Thoracic aorta (tissue), 2 donors: ENCODE measurements at regions not wholly inside any gene's neighbourhood (a gene's known extent, or its start where the extent isn't known, plus 50 kb on each side); places are given as distances from the start of the nearest gene placed in this dataset.

Experiments
- ATAC-seq: fragments of 150-250 bp; one replicate; pipeline ENCODE4 v1.8.0; 2017; ENCODE audit warnings: low read depth; ENCODE audit not compliant: insufficient number of reproducible peaks, low FRiP score
- DNase-seq: peaks from one replicate; pipeline ENCODE4 v3.0.0-alpha.2; 2020; ENCODE audit warnings: low spot score
- H3K27ac ChIP-seq, 2 donors: fragments of 200-600 bp; sonication (generic); 1 replicate in 1 of 2; 2 replicates in 1 of 2; pipeline ENCODE4 v1.5.1; 2016; ENCODE audit warnings: mild to moderate bottlenecking in 2 of 2, moderate library complexity in 2 of 2
- H3K27me3 ChIP-seq: fragments of 200-600 bp; sonication (generic); replicated peaks from 2 replicates; pipeline ENCODE4 v1.6.0; 2016; ENCODE audit warnings: mild to moderate bottlenecking; ENCODE audit not compliant: insufficient read depth
- H3K36me3 ChIP-seq: fragments of 200-600 bp; sonication (generic); one replicate; pipeline ENCODE4 v1.5.1; 2016
- H3K4me1 ChIP-seq, 2 donors: fragments of 200-600 bp; sonication (generic); 1 replicate in 1 of 2; 2 replicates in 1 of 2; pipeline versions ENCODE4 v1.5.1 to v1.6.0; 2016; ENCODE audit warnings: low read depth in 2 of 2, mild to moderate bottlenecking in 1 of 2; ENCODE audit not compliant: control insufficient read depth in 1 of 2
- H3K4me3 ChIP-seq: fragments of 200-600 bp; sonication (generic); 2 replicates; pipeline ENCODE4 v1.5.1; 2016; ENCODE audit warnings: mild to moderate bottlenecking
- H3K9me3 ChIP-seq: fragments of 200-600 bp; sonication (generic); 2 replicates; pipeline ENCODE4 v1.5.1; 2016
- CTCF ChIP-seq: fragments of 200-600 bp; sonication (generic); IDR thresholded peaks from one replicate; pipeline ENCODE4 v1.5.1; 2019; ENCODE audit warnings: antibody characterized with exemption

- Histone ChIP-seq H3K27me3 (no peaks in the 10 kb centered on the region), H3K27ac (no peak overlapping the region), H3K36me3 (no peaks in the 10 kb centered on the region), H3K4me3 (no peak overlapping the region), H3K9me3 (no peaks in the 10 kb centered on the region), H3K4me1 (no peaks in the 10 kb centered on the region)
- DNase-seq (no peak), ATAC-seq (no peak)
- TF ChIP-seq CTCF, result no peak
Measured at GRCh38 chr3:70899816-70900215, 587.4 kb upstream of the MDFIC2 start.

GRCh38 chr3:70890020-70890394 is 577.6 kb upstream of the MDFIC2 start:
- H3K27ac ChIP-seq, result peak overlapping the region; percentile 62 to 76
- H3K4me3 ChIP-seq, result no peak overlapping the region
- ATAC-seq (no peak), DNase-seq (no peak)
- H3K9me3 ChIP-seq, result no peaks in the 10 kb centered on the region
- H3K27me3 ChIP-seq, result no peaks in the 10 kb centered on the region
- H3K36me3 ChIP-seq, result no peaks in the 10 kb centered on the region
- H3K4me1 ChIP-seq, result peaks cover 9 to 22% of the 10 kb centered on the region in 2 donors
- TF ChIP-seq CTCF, result no peak

GRCh38 chr3:70889162-70890019 is 577.0 kb upstream of the MDFIC2 start:
- Histone ChIP-seq H3K9me3 (no peaks in the 10 kb centered on the region), H3K4me1 (peaks cover 9 to 22% of the 10 kb centered on the region in 2 donors), H3K4me3 (no peak overlapping the region), H3K36me3 (no peaks in the 10 kb centered on the region), H3K27me3 (no peaks in the 10 kb centered on the region), H3K27ac (peak overlapping the region; percentile 62 to 76)
- peak; percentile 5 for DNase-seq
- no peak for TF ChIP-seq CTCF
- ATAC-seq, result peak; percentile 82

- DNase-seq (no peak), ATAC-seq (no peak)
- H3K4me1 ChIP-seq, result peaks cover 9 to 26% of the 10 kb centered on the region in 2 donors
- no peaks in the 10 kb centered on the region for H3K36me3 ChIP-seq
- no peaks in the 10 kb centered on the region for H3K27me3 ChIP-seq
- no peak overlapping the region for H3K27ac ChIP-seq
- TF ChIP-seq CTCF, result no peak
- no peaks in the 10 kb centered on the region for H3K9me3 ChIP-seq
- H3K4me3 ChIP-seq, result no peak overlapping the region
Measured at GRCh38 chr3:70885636-70886035, 573.2 kb upstream of the MDFIC2 start.

GRCh38 chr3:70882104-70882503 is 569.7 kb upstream of the MDFIC2 start:
- Histone ChIP-seq H3K9me3 (no peaks in the 10 kb centered on the region), H3K36me3 (no peaks in the 10 kb centered on the region), H3K4me1 (peaks cover 0 to 8% of the 10 kb centered on the region in 2 donors), H3K4me3 (no peak overlapping the region), H3K27me3 (no peaks in the 10 kb centered on the region), H3K27ac (no peak overlapping the region)
- ATAC-seq (no peak), DNase-seq (no peak)
- no peak for TF ChIP-seq CTCF
